ENCODE measurements at regions not wholly inside any gene's neighbourhood (a gene's known extent, or its start where the extent isn't known, plus 50 kb on each side); places are given as distances from the start of the nearest gene placed in this dataset.

DNA sequence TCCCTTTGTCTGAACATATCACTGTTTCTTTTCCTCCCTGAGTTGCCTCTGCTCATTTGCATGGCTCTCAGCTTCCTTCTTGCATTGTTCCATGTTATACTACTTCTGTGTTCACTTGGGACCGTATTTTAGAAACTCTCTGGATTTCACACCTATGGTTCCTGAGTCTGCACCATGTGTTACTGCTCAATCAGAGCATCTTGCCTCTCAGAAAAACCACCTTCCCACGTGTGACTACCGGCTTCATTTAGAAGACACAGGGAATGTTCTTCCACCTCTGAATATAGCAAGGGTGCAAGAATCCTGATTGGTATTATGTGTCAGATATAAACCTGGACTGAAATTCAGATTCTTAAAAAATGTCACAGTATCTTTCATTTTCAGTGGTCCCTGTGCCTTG, 731.2 kb downstream of the TDRD15 start:
- Histone ChIP-seq H3K9ac (no peak overlapping the region), H3K27me3 (ENCODE audit: control insufficient read depth, insufficient read depth, low read length) (no peaks in the 10 kb centered on the region), H3K79me2 (no peaks in the 10 kb centered on the region), H3K4me3 (ENCODE audit: low read depth, low read length) (no peak overlapping the region), H3K4me1 (no peaks in the 10 kb centered on the region), H3K36me3 (ENCODE audit: control insufficient read depth, insufficient read depth, low read length) (no peaks in the 10 kb centered on the region), H3K27ac (no peak overlapping the region), H2AFZ (no peak overlapping the region), H3K4me2 (ENCODE audit: low read length) (no peak overlapping the region), H3K9me3 (ENCODE audit: control insufficient read depth, low read length) (peaks cover 3% of the 10 kb centered on the region)
- TF ChIP-seq, protein P1, sequence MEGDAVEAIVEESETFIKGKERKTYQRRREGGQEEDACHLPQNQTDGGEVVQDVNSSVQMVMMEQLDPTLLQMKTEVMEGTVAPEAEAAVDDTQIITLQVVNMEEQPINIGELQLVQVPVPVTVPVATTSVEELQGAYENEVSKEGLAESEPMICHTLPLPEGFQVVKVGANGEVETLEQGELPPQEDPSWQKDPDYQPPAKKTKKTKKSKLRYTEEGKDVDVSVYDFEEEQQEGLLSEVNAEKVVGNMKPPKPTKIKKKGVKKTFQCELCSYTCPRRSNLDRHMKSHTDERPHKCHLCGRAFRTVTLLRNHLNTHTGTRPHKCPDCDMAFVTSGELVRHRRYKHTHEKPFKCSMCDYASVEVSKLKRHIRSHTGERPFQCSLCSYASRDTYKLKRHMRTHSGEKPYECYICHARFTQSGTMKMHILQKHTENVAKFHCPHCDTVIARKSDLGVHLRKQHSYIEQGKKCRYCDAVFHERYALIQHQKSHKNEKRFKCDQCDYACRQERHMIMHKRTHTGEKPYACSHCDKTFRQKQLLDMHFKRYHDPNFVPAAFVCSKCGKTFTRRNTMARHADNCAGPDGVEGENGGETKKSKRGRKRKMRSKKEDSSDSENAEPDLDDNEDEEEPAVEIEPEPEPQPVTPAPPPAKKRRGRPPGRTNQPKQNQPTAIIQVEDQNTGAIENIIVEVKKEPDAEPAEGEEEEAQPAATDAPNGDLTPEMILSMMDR (IDR thresholded peaks at IDR 0.05), result no peak

DNA sequence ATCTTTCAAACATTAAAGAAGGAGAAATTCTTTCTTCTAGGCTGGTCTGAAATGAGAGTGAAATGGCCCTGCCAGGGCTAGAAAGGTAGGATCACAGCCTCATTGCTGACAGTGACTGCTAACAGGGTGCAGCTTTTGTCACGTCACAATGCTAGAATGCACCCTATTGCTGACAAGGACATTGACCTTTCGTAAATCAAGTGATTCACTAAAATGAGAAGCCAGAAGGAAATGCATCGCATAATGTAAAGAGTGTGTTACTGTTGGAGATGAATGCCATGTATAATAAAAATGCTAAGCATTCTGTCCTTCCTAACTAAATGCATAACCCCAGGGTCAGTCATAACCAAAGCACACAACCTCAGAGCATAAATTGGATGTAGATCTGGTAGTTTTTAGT, 732.9 kb downstream of the TDRD15 start:
- Histone ChIP-seq H3K4me3 (ENCODE audit: low read depth, low read length) (no peak overlapping the region), H3K9me3 (ENCODE audit: control insufficient read depth, low read length) (peaks cover 3% of the 10 kb centered on the region), H2AFZ (no peak overlapping the region), H3K27me3 (ENCODE audit: control insufficient read depth, insufficient read depth, low read length) (no peaks in the 10 kb centered on the region), H3K79me2 (no peaks in the 10 kb centered on the region), H3K27ac (no peak overlapping the region), H3K36me3 (ENCODE audit: control insufficient read depth, insufficient read depth, low read length) (no peaks in the 10 kb centered on the region), H3K4me2 (ENCODE audit: low read length) (no peak overlapping the region), H3K4me1 (no peaks in the 10 kb centered on the region), H3K9ac (no peak overlapping the region)
- TF ChIP-seq, protein P1 (IDR thresholded peaks at IDR 0.05), result no peak

DNA sequence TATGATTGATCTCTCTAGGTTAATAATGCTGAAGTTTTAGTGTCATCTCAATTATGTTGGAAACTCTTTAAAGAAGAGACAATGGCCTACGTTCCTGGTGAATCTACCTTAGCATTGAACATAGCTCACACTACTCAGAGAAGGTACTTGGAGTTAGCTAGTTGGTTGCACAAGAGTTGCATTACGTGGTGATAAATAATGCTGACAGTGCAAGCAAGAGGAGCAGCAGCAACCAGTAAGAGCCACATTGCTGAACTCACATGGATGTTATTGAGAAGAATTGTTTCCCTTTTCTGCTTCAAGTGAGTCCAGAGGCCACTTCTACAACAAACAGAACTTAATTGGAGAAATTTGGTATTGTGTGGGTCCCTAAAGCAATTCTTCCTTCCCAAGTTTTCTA, 737.1 kb downstream of the TDRD15 start:
- TF ChIP-seq, protein P1 (IDR thresholded peaks at IDR 0.05), result no peak
- Histone ChIP-seq H3K36me3 (ENCODE audit: control insufficient read depth, insufficient read depth, low read length) (no peaks in the 10 kb centered on the region), H3K79me2 (no peaks in the 10 kb centered on the region), H3K4me2 (ENCODE audit: low read length) (no peak overlapping the region), H2AFZ (no peak overlapping the region), H3K9me3 (ENCODE audit: control insufficient read depth, low read length) (peaks cover 3% of the 10 kb centered on the region), H3K4me3 (ENCODE audit: low read depth, low read length) (no peak overlapping the region), H3K9ac (no peak overlapping the region), H3K27ac (no peak overlapping the region), H3K4me1 (no peaks in the 10 kb centered on the region), H3K27me3 (ENCODE audit: control insufficient read depth, insufficient read depth, low read length) (no peaks in the 10 kb centered on the region)

DNA sequence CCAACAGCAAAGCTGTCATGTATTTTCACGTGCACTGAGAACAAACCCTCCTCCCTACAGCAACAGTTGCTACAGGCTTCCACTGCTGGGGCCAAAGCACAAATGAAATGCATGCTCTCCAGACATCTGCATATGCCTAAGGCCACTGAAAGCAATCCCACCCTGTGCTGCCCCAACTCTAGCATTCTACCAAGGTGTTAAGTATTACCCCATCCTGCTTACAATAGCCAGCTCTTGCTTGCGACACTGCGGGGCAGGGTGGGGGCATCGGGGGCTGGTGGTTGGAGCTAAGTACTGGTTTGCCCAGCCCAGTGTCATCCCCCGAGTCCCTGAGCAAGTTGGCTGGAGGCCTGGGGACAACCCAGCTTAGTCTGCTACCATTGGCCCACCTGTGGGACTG, 742.5 kb downstream of the TDRD15 start:
- TF ChIP-seq, protein P1 (IDR thresholded peaks at IDR 0.05), result no peak
- no peaks in the 10 kb centered on the region for H3K9me3 ChIP-seq (ENCODE audit: control insufficient read depth, low read length)
- H3K4me1 ChIP-seq, result no peaks in the 10 kb centered on the region
- no peak overlapping the region for H3K4me2 ChIP-seq (ENCODE audit: low read length)
- H3K9ac ChIP-seq, result no peak overlapping the region
- no peaks in the 10 kb centered on the region for H3K79me2 ChIP-seq
- H3K27ac ChIP-seq, result no peak overlapping the region
- H3K27me3 ChIP-seq (ENCODE audit: control insufficient read depth, insufficient read depth, low read length), result no peaks in the 10 kb centered on the region
- no peaks in the 10 kb centered on the region for H3K36me3 ChIP-seq (ENCODE audit: control insufficient read depth, insufficient read depth, low read length)
- H3K4me3 ChIP-seq (ENCODE audit: low read depth, low read length), result no peak overlapping the region
- H2AFZ ChIP-seq, result no peak overlapping the region

DNA sequence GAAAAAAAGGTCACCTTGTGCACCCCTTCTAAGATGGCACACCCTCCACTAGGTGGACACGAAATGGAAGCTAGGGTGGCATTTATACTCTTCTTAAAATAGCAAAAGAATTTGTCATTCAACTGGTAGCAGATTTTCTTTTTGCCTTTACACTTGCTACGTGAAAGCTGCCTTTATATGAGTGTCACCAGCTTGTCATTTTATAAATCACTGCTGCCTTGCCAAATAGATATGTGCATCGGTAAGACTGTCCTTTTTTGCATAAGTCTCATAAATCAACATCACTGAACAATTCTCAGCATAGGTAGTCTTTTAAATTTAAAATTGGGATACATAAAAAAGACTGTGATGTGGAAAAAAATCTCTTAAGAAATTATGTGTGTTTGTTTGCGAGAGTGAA, 764.1 kb downstream of the TDRD15 start:
- H3K36me3 ChIP-seq (ENCODE audit: control insufficient read depth, insufficient read depth, low read length), result no peaks in the 10 kb centered on the region
- H3K4me1 ChIP-seq, result no peaks in the 10 kb centered on the region
- TF ChIP-seq, protein P1 (IDR thresholded peaks at IDR 0.05), result no peak
- no peak overlapping the region for H3K27ac ChIP-seq
- no peak overlapping the region for H3K4me2 ChIP-seq (ENCODE audit: low read length)
- H3K9me3 ChIP-seq (ENCODE audit: control insufficient read depth, low read length), result no peaks in the 10 kb centered on the region
- no peaks in the 10 kb centered on the region for H3K27me3 ChIP-seq (ENCODE audit: control insufficient read depth, insufficient read depth, low read length)
- H3K79me2 ChIP-seq, result no peaks in the 10 kb centered on the region
- H3K4me3 ChIP-seq (ENCODE audit: low read depth, low read length), result no peak overlapping the region
- no peak overlapping the region for H3K9ac ChIP-seq
- H2AFZ ChIP-seq, result no peak overlapping the region

Data from parathyroid adenoma (tissue), 2 donors.